ENCODE measurements at regions not wholly inside any gene's neighbourhood (a gene's known extent, or its start where the extent isn't known, plus 50 kb on each side); places are given as distances from the start of the nearest gene placed in this dataset.
A peak's percentile ranks its signal among the peaks of the same experiment; 100 is the strongest.

GRCh38 chr5:174191076-174191475 is 145.6 kb downstream of the NSG2 start:
- no peaks in the 10 kb centered on the region for H3K4me1 ChIP-seq
- no peak overlapping the region for H3K27ac ChIP-seq
- H3K36me3 ChIP-seq: no peaks in the 10 kb centered on the region
- intact Hi-C loops (cut with DNase I): no loop called here
- peak in 1 of 2 donors; percentile 47 for DNase-seq (ENCODE audit: low spot score in 2 of 2)
- no peaks in the 10 kb centered on the region for H3K27me3 ChIP-seq
- H3K4me3 ChIP-seq: no peak overlapping the region
- H3K9me3 ChIP-seq: no peaks in the 10 kb centered on the region
- TF ChIP-seq, protein P1, sequence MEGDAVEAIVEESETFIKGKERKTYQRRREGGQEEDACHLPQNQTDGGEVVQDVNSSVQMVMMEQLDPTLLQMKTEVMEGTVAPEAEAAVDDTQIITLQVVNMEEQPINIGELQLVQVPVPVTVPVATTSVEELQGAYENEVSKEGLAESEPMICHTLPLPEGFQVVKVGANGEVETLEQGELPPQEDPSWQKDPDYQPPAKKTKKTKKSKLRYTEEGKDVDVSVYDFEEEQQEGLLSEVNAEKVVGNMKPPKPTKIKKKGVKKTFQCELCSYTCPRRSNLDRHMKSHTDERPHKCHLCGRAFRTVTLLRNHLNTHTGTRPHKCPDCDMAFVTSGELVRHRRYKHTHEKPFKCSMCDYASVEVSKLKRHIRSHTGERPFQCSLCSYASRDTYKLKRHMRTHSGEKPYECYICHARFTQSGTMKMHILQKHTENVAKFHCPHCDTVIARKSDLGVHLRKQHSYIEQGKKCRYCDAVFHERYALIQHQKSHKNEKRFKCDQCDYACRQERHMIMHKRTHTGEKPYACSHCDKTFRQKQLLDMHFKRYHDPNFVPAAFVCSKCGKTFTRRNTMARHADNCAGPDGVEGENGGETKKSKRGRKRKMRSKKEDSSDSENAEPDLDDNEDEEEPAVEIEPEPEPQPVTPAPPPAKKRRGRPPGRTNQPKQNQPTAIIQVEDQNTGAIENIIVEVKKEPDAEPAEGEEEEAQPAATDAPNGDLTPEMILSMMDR (IDR thresholded peaks at IDR 0.05): no peak

GRCh38 chr5:174191850-174192655 is 146.5 kb downstream of the NSG2 start:
- Histone ChIP-seq H3K4me3 (no peak overlapping the region), H3K27me3 (no peaks in the 10 kb centered on the region), H3K4me1 (no peaks in the 10 kb centered on the region), H3K36me3 (no peaks in the 10 kb centered on the region), H3K27ac (no peak overlapping the region), H3K9me3 (no peaks in the 10 kb centered on the region)
- intact Hi-C loops (cut with DNase I): no loop called here
- peak in 1 of 2 donors; percentile 56 for DNase-seq (ENCODE audit: low spot score in 2 of 2)
- TF ChIP-seq, protein P1 (IDR thresholded peaks at IDR 0.05): no peak

DNA sequence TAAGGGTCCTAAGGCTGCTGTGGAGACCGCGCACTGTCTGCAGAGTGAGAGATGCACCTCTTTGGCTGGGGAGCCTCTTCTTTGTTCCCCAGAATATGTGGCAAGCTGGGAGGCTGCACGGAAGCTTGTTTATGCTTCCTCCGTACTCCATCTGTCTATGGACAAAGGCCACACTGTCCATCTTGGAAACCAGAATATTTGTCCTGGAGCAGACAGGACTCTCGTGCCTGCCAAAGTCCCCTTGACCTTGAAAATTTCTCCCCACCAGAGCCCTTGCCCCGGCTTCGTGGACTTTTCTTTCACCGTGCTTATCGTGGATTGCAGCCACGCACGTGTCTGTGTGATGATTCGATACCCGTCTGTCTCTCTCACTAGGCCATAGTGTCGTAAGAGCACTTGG is 147.4 kb downstream of the NSG2 start:
- Histone ChIP-seq H3K4me3 (no peak overlapping the region), H3K27ac (no peak overlapping the region), H3K4me1 (no peaks in the 10 kb centered on the region), H3K27me3 (no peaks in the 10 kb centered on the region), H3K36me3 (no peaks in the 10 kb centered on the region), H3K9me3 (no peaks in the 10 kb centered on the region)
- DNase-seq (ENCODE audit: low spot score in 2 of 2): peak in 1 of 2 donors; percentile 16
- TF ChIP-seq, protein P1 (IDR thresholded peaks at IDR 0.05): no peak
- intact Hi-C loops (cut with DNase I): no loop called here

DNA sequence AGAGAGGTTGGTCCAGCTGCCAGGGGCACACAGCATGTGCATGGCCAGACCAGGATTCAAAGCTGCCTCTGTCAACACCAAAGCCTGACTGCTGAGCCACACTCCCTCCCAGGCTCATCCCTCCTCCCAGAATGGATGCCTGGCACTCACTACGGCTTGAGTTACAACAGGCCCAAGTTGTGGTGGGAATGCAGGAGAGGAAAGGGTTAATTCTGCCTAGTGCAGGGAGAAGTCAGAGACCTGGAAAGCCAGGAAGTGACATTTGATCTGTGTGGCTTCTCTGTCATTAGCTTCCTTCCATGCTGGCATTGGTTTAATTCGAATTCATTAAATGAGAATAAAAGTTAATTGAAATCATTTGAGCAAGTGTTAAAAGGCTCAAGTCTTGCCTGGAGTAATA is 150.0 kb downstream of the NSG2 start:
- TF ChIP-seq, protein P1 (IDR thresholded peaks at IDR 0.05): no peak
- DNase-seq (ENCODE audit: low spot score in 2 of 2): no peak

DNA sequence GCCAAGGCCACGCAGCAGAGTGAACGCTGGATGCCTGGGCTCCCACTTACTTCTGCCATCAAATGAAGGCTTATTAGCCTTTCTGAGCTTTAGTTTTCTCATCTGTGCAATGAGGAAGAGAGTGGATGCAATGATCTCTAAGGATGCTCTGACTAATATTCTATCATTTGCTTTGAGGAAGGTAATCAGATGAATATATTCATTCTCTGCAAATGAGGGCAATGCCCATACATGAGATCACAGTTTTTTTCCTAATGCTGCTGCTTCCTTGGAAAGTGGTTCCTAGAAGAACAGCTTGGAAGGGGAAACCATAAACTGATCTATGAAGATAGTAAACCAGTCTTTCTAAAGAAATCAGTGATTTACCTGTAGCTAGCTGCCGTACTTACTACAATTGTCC is 152.4 kb downstream of the NSG2 start:
- Histone ChIP-seq H3K27ac (no peak overlapping the region), H3K4me1 (no peaks in the 10 kb centered on the region), H3K36me3 (no peaks in the 10 kb centered on the region), H3K27me3 (no peaks in the 10 kb centered on the region), H3K4me3 (no peak overlapping the region), H3K9me3 (no peaks in the 10 kb centered on the region)
- intact Hi-C loops (cut with DNase I): no loop called here
- TF ChIP-seq, protein P1 (IDR thresholded peaks at IDR 0.05): no peak
- DNase-seq (ENCODE audit: low spot score in 2 of 2): peak in 1 of 2 donors; percentile 8

More for the DNA sequence above, 150.0 kb downstream of the NSG2 start:
- H3K9me3 ChIP-seq: no peaks in the 10 kb centered on the region
- no peak overlapping the region for H3K4me3 ChIP-seq
- H3K27ac ChIP-seq: no peak overlapping the region
- H3K4me1 ChIP-seq: no peaks in the 10 kb centered on the region
- H3K36me3 ChIP-seq: no peaks in the 10 kb centered on the region
- intact Hi-C loops (cut with DNase I): no loop called here
- no peaks in the 10 kb centered on the region for H3K27me3 ChIP-seq
